NCI-H524 treated with DMSO at 0.1 percent for 48 hours (cell line): ENCODE measurements at regions not wholly inside any gene's neighbourhood (a gene's known extent, or its start where the extent isn't known, plus 50 kb on each side); places are given as distances from the start of the nearest gene placed in this dataset.

Experiments used
- DNase-seq: peaks from one replicate; lab custom pipeline; 2025; lab: John Stamatoyannopoulos, UW

DNA sequence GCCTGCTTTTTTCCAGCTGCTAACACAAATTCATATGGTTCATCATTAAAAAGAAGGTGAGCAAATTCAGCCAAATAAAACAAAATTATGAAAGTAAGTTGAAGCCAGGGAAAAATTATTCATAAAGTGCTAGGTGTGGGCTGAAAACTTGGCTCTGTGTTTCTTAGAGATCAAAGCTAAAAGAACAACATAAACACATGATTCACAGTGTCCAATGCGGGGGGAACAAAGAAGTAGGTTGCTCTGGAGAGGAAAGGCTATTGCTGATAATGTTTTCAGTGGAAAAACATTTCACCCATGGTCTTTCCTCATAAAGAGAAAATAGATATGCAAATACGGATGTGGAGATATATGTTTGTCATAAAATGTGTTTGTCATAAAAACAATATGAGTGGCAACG lies 1691.5 kb upstream of the SLC10A2 start:
- no peak for DNase-seq

GRCh38 chr13:104750377-104750776 lies 1684.2 kb upstream of the SLC10A2 start:
- DNase-seq = no peak

DNA sequence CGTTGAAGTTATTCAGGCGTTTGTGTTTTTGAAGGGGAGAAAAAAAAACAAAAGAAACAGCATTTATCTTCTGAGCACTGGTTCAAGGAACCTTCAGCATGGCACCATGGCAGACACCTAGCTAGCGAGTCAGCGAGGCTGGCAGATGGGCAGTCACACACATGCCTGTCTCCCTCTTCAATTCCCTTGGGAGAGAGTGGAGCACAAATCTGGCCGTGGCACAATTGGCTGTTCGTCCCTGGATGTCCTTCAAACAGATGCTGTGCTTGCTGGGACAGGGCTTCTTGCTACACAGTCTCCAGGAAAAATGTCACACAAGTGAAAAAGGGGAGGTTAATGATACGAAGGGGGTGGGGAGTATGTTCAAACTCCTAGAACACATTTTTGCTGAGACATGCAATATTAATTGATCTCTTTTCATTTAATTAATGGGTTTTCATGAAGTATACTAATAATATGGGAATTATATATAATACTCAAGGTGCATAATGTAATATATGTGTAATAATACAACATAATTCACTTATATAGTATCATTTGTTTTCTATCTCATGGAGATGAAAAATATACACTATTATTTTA lies 1674.5 kb upstream of the SLC10A2 start:
- DNase-seq = peak; percentile 75

GRCh38 chr13:104737713-104738112 lies 1671.5 kb upstream of the SLC10A2 start:
- no peak for DNase-seq

GRCh38 chr13:104733427-104733826 lies 1667.2 kb upstream of the SLC10A2 start:
- DNase-seq = no peak

- no peak for DNase-seq
These were observed 1648.9 kb upstream of the SLC10A2 start for GRCh38 chr13:104715111-104715510.

GRCh38 chr13:104705031-104705750 lies 1639.0 kb upstream of the SLC10A2 start:
- no peak for DNase-seq

- DNase-seq = no peak
These were observed 1635.4 kb upstream of the SLC10A2 start for GRCh38 chr13:104701591-104701990.

DNA sequence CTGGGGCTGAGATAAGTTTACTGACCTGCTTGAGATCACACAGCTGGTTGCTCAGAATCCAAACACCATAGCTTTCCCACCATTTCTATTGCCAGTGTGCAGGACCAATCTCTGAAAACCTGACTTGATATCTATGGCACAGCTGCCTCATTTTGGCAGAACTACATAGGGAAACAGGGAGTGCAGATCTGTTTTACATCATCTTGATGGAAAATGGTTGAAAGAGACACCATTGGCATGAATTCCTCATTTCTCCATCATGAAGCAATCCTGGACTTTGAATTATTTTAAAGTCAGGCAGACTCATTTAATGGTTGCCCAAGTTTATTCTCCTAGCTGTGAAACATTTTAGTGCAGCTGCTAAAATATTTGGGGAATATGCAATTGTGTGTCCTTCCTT lies 1628.2 kb upstream of the SLC10A2 start:
- no peak for DNase-seq

GRCh38 chr13:104693126-104693525 lies 1626.9 kb upstream of the SLC10A2 start:
- DNase-seq = no peak

GRCh38 chr13:104691767-104692467 lies 1625.7 kb upstream of the SLC10A2 start:
- no peak for DNase-seq

GRCh38 chr13:104686484-104686883 lies 1620.3 kb upstream of the SLC10A2 start:
- DNase-seq = no peak

GRCh38 chr13:104683789-104684188 lies 1617.6 kb upstream of the SLC10A2 start:
- DNase-seq = no peak

GRCh38 chr13:104678161-104678560 lies 1611.9 kb upstream of the SLC10A2 start:
- no peak for DNase-seq

DNA sequence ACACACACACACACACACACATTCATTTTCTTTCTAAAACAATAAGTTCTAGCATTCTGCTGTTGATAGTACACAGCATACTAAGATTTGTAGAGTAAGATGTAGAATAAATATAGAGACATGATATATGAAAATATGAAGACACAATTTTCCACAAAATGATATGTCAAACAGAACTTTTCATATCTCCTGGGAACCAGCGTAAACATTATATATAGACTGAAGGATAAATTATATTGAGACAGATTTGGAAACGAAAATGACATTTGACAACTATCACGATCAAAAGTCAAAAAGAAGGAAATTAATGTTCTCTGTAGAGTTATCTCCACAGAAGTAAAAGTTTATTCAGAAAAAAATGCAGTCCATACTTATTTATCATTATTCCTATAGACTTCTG lies 1605.7 kb upstream of the SLC10A2 start:
- no peak for DNase-seq

DNA sequence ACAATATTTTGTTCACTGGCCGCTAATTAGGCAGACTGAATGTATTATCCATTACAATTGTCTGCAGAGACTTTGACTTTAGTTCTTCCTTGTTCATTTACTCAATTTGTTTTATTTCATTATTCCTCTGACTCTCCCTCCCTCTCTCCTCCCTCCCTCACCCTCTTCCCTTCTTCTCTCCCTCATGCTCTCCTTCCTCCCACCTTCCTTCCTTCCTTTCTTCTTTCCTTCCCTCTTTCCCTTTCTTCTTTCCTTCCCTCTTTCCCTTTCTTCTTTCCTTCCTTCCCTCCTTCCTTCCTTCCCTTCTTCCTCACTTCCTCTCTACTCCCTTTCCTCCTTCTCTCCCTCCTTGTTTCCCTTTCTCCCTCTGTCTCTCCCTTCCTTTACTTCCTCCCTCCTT lies 1591.0 kb upstream of the SLC10A2 start:
- no peak for DNase-seq

GRCh38 chr13:104650431-104650830 lies 1584.2 kb upstream of the SLC10A2 start:
- DNase-seq = no peak

- DNase-seq = no peak
These were observed 1582.1 kb upstream of the SLC10A2 start for GRCh38 chr13:104648291-104648690.

DNA sequence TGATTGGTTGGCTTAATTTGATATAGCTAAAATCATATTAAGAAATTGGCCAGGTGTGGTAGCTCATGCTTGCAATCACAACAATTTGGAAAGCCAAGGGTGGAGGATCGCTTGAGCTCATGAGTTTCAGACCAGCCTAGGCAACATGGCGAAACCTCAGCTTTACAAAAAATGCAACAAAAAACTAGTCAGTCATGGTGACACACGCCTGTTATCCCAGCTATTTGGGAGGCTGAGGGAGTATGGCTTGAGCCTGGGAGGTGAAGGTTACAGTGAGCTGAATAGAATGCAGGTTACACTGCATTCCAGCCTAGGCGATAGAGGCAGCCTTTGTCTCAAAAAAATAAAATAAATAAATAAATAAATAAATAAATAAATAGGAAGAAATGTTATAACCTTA lies 1579.6 kb upstream of the SLC10A2 start:
- DNase-seq = no peak

DNA sequence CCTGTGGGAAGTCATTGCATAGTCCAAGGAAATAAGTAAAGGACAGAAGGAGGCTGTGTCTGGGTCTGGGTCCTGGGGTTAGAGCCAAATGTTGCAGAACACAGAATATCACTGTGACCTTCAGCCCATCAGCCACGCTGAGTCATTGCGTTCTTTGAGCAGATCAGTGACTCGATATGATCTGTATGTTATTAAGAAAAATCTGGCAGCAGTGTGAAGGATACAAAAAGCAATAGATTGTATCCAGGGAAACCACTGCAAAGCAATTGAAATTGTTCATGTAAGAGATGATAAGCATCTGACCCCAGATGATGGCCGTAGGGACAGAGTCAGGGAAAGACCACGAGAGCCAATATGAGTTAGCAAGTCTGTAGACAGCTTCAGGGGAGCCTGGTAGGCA lies 1575.1 kb upstream of the SLC10A2 start:
- no peak for DNase-seq

DNA sequence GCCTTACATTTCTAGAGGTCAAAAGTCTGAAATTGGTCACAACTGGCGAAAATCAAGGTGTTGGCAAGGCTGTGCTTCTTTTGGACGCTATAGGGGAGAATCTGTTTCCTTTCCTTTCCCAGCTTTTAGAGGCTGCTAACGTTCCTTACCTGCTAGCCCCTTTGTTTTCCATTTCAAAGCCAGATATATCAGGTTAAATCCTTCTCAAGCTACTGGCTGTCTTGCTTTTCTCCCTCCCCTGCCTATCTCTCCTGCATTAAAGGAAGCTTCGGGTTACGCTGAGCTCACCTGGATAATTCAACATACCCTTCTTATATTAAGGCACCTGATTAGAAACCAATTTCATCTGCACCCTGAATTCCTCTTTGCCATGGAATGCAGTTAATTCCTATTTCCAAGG lies 1569.7 kb upstream of the SLC10A2 start:
- DNase-seq = no peak

GRCh38 chr13:104634016-104634415 lies 1567.8 kb upstream of the SLC10A2 start:
- DNase-seq = no peak

- DNase-seq = no peak
These were observed 1566.5 kb upstream of the SLC10A2 start for GRCh38 chr13:104632736-104633135.
